NCI-H128 (cell line): ENCODE measurements at regions not wholly inside any gene's neighbourhood (a gene's known extent, or its start where the extent isn't known, plus 50 kb on each side); places are given as distances from the start of the nearest gene placed in this dataset.

ENCODE experiments used
- DNase-seq: peaks from one replicate; lab custom pipeline; 2025; ENCODE audit not compliant: unreplicated experiment; lab: John Stamatoyannopoulos, UW

- no peak for DNase-seq
These were observed 49.9 kb downstream of the CNTN3 start for GRCh38 chr3:74564560-74564959.

DNA sequence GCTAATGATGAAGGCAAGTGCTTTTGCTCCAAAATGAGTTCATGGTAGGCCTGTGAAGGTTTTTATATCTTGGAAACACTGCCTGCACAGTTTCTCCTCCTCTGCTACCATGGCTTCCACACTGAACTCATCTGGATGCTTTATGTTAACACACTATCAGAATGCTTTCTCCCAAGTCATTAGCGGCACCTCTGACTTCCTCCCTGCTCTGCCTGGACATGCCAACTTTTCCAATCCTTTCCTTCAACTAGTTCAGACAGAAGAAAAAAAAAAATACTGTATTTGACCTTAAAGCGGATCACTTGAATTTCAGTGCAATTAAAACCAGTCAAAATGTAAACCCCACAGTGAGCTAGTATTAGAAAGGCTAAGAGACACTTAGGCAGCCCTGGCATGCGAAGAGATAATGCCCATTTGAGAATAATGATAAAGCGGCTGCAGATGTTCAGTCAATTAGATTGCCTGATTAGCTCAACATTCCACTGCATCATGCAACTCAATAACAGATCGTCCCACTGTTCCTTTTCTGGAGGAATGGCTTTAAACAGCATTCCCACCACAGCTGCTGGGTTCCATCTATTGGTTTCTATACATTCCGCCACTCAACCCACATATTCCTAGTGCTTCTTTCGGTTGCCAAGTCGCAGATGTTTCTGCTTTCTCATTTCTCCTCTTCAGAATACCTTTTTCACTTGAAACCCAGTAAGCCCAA, 51.7 kb downstream of the CNTN3 start:
- DNase-seq, result no peak

DNA sequence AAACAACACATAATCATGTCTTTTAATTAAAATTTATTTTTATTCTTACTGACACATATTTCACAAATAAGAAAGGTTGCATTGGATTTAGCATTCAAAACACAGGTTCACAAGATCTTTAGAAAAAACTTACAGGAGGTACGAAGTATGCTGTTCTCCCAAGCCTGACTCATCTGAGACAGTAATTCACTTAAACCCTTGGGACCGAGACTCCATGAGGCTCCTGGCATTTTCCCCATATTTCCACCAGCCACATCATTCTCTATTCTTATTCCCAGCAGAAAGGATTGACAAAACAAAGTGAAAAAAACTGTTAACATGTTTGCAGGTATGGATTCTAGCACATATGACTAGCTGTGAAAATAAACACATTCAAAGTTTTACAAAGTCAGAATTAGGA, 52.6 kb downstream of the CNTN3 start:
- DNase-seq, result no peak

GRCh38 chr3:74559261-74559660, 55.2 kb downstream of the CNTN3 start:
- DNase-seq, result no peak

- no peak for DNase-seq
These were observed 63.8 kb downstream of the CNTN3 start for GRCh38 chr3:74550686-74551085.

GRCh38 chr3:74546426-74546825, 68.0 kb downstream of the CNTN3 start:
- no peak for DNase-seq

DNA sequence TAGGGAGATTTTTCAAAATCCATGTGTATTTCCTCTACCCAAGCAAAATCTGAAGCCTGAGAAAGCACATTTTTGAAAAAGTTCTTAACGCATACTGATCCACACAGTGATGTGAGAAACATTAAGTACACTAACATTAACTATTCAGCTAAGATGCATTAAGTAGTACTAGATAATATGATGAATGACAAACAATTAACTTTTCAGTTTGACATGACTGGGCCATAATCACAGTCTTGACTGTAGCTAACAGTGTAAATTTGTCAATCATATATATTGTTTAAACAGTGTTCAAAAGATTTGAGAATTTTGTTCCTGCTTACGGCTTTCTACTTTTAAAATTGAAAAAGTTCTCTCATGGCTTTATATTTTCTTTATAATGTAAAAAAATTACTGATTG, 72.0 kb downstream of the CNTN3 start:
- no peak for DNase-seq

- DNase-seq, result no peak
These were observed 74.6 kb downstream of the CNTN3 start for GRCh38 chr3:74539876-74540275.

GRCh38 chr3:74538669-74539068, 75.8 kb downstream of the CNTN3 start:
- DNase-seq, result no peak

- DNase-seq, result no peak
These were observed 76.6 kb downstream of the CNTN3 start for GRCh38 chr3:74537857-74538256.

GRCh38 chr3:74537164-74537563, 77.3 kb downstream of the CNTN3 start:
- no peak for DNase-seq

GRCh38 chr3:74535281-74535680, 79.2 kb downstream of the CNTN3 start:
- DNase-seq, result no peak

DNA sequence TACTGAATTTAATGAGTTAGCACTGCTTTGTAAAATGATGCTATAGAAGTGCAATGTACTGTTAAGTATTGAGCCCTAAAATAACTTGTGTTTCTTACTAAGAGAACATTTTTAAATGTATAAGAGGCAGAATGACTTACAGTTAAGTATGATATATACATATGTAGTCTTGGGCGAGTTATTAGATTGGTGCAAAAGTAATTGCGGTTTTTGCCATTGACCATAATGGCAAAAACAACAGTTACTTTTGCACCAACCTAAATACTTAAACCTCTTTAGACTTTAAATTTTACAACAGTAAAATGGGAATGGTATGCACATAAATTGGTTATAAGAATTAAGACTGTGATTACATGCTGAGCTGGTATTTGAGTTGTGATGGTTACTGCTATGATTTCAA, 79.8 kb downstream of the CNTN3 start:
- DNase-seq, result no peak

DNA sequence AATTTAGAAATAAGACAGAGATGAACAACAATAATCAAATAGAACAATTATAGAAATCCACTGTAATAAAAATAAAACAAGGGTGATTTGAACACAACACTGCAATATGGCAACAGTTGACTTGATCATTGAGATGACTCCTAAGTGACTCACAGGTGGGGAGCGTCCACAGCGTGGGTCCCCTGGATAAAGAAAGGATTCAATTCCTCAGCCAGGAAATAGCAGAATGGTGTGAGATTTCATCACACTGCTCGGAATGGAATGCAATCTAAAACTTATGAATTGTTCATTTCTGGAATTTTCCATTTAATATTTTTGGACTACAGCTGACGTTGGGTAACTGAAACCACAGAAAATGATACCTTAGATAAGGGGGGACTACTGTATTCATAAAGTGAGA, 82.0 kb downstream of the CNTN3 start:
- DNase-seq, result no peak

GRCh38 chr3:74531491-74531890, 83.0 kb downstream of the CNTN3 start:
- no peak for DNase-seq

- no peak for DNase-seq
These were observed 85.3 kb downstream of the CNTN3 start for GRCh38 chr3:74529145-74529544.

DNA sequence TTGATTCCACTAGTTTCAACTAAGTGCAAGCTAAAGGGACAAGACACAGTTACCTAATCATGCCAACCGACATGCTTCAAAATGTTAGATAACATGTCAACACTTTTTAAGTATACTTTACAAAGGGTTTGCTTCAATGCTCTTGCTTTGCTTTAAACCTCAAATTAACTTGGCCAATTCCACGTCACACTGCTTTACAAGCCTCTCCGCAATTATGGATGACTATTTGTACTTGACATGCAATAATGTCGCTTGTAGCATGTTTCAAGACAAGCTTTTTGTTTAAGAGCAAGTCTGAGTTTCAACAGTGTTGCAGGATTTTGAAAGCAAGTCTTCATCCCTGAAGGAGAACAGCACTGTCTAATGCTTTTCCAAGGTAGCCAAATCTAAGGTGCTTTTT, 86.9 kb downstream of the CNTN3 start:
- no peak for DNase-seq

GRCh38 chr3:74523811-74524210, 90.6 kb downstream of the CNTN3 start:
- no peak for DNase-seq

DNA sequence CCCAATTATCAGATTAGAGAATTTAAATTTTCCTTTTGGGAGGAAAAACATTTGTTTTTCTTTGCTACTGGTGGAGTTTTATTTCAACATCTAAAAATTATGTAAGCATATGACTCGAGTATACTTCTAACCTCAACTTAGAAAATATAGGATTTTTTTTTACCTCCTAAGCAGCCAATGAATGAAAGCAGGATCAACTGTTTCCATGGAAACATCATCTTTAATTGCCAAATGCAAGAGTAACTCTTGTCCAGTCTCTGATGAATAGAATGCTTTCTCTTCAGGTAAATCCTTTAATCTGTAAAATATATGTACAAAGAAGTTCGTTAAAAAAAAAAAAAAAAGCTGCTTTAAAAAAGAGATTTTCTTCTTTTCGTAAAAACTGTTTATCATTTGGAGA, 93.6 kb downstream of the CNTN3 start:
- no peak for DNase-seq

DNA sequence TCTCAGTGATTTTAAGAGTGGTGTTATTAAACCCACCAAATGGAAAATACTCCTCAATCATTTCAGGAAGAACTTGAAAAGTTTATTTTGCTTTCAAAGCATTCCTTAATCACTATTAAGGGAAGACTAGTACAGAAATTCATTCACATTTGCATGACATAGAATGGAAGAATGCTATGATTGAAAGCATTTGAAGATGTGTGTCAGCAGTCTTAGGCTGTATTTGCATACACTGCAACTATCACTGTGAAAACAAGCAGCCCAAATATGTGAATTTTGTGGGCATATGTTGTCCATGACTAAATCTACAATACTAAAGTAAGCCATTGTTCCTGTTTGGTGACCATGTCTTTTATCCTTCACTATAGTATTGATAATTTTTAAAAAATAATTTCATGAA, 95.8 kb downstream of the CNTN3 start:
- no peak for DNase-seq

GRCh38 chr3:74516019-74516418, 98.4 kb downstream of the CNTN3 start:
- DNase-seq, result no peak

- no peak for DNase-seq
These were observed 99.0 kb downstream of the CNTN3 start for GRCh38 chr3:74515451-74515850.

DNA sequence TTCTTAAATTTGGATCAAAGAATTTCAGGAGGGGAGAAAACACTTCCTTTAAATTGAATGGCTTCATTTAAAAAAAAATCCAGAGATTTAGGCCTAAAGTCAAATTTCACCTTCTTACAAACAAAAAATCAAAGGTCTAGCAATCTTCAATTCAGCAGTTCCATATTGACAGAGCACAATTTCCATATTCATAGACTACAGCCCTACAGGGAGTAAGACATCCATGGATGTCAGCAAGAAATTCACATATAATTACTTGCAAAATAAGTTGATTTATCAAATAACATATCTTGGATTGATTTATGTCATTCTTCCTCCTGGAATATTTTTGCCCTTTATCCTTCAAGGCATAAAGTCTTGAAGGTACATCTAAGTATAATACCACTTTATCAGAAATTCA, 103.4 kb downstream of the CNTN3 start:
- no peak for DNase-seq
